ENCODE measurements at regions not wholly inside any gene's neighbourhood (a gene's known extent, or its start where the extent isn't known, plus 50 kb on each side); places are given as distances from the start of the nearest gene placed in this dataset.

DNA sequence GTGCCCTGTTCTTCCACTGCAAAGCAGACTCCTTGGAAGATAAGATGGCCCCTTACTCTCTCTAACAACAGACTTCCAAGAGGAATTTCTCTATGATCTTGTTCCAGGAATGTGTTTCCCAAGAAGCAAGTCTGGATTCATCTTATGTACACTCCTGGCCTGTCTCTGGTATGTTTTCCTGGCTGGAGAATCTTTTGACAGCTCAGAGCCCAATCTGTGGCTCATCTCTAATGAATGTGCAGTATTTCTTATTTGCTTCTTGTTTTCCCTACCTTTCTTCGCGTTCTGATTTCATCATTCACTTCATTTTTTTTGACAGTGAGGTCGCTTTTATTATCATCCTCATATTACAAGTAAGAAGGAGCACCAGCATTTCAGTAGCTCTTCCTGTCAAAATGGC is 53.0 kb upstream of the PITRM1 start:
- WGBS, result 99% methylated on average over 3 of the region's 3 CpGs
- H3K9me3 ChIP-seq (ENCODE audit: insufficient read depth, low read depth, low read length), result no peaks in the 10 kb centered on the region
- peaks cover 4% of the 10 kb centered on the region; the same call in 1 of the 2 replicates for H3K4me1 ChIP-seq (ENCODE audit: insufficient read depth, low read length)
- H3K27ac ChIP-seq (ENCODE audit: low read depth, low read length), result no peak overlapping the region
- no peaks in the 10 kb centered on the region for H3K27me3 ChIP-seq (ENCODE audit: insufficient read depth, low read length)
- H3K9ac ChIP-seq (ENCODE audit: low read depth, low read length), result no peak overlapping the region
- H3K4me3 ChIP-seq (ENCODE audit: low read length), result no peak overlapping the region
- H3K36me3 ChIP-seq (ENCODE audit: insufficient read depth, low read length), result no peaks in the 10 kb centered on the region

DNA sequence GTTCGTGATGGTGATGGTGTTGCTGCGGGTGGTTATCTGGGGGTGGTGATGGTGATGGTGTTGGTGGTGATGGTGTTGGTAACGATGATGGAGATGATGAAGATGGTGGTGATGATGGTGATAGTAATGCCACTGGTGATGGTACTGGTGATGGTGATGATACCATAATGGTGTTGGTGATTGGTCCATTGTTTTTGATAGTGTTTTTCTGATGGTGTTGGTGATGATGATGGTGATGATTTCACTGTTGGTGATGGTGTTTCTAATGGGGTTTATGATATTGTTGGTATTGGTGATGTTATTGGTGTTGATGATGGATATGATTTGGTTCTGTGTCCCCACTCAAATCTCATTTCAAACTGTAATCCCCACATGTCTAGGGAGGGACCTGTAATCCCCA is 51.7 kb upstream of the PITRM1 start:
- Histone ChIP-seq H3K4me3 (ENCODE audit: low read length) (no peak overlapping the region), H3K4me1 (ENCODE audit: insufficient read depth, low read length) (peaks cover 4% of the 10 kb centered on the region; the same call in 1 of the 2 replicates), H3K27me3 (ENCODE audit: insufficient read depth, low read length) (no peaks in the 10 kb centered on the region), H3K9ac (ENCODE audit: low read depth, low read length) (no peak overlapping the region), H3K27ac (ENCODE audit: low read depth, low read length) (no peak overlapping the region), H3K36me3 (ENCODE audit: insufficient read depth, low read length) (no peaks in the 10 kb centered on the region), H3K9me3 (ENCODE audit: insufficient read depth, low read depth, low read length) (no peaks in the 10 kb centered on the region)
- WGBS, result 95% methylated on average over 3 of the region's 3 CpGs

- no peak overlapping the region for H3K27ac ChIP-seq (ENCODE audit: low read depth, low read length)
- H3K4me1 ChIP-seq (ENCODE audit: insufficient read depth, low read length), result peaks cover 4% of the 10 kb centered on the region; the same call in 1 of the 2 replicates
- no peaks in the 10 kb centered on the region for H3K27me3 ChIP-seq (ENCODE audit: insufficient read depth, low read length)
- no peaks in the 10 kb centered on the region for H3K36me3 ChIP-seq (ENCODE audit: insufficient read depth, low read length)
- H3K4me3 ChIP-seq (ENCODE audit: low read length), result no peak overlapping the region
- no peak overlapping the region for H3K9ac ChIP-seq (ENCODE audit: low read depth, low read length)
- H3K9me3 ChIP-seq (ENCODE audit: insufficient read depth, low read depth, low read length), result no peaks in the 10 kb centered on the region
- 91% methylated on average over 3 of the region's 3 CpGs for WGBS
Observed at GRCh38 chr10:3222626-3223025, 50.0 kb upstream of the PITRM1 start.
